Vagina (tissue), 2 donors: ENCODE measurements at regions not wholly inside any gene's neighbourhood (a gene's known extent, or its start where the extent isn't known, plus 50 kb on each side); places are given as distances from the start of the nearest gene placed in this dataset.
A peak's percentile ranks its signal among the peaks of the same experiment; 100 is the strongest.

Source experiments
- DNase-seq, 2 donors: peaks; one replicate each; pipeline ENCODE4 v3.0.0-alpha.2; 2017; ENCODE audit errors: extremely low spot score in 2 of 2
- H3K27ac ChIP-seq: fragments of 200-600 bp; sonication (generic); one replicate; pipeline ENCODE4 v1.5.1; 2019
- H3K27me3 ChIP-seq: fragments of 200-600 bp; sonication (generic); one replicate; pipeline ENCODE4 v1.5.1; 2019
- H3K36me3 ChIP-seq, 2 donors: fragments of 200-600 bp; sonication (generic); one replicate each; pipeline ENCODE4 v1.5.1; 2017 to 2019
- H3K4me1 ChIP-seq: fragments of 200-600 bp; sonication (generic); one replicate; pipeline ENCODE4 v1.5.1; 2019
- H3K4me3 ChIP-seq, 2 donors: fragments of 200-600 bp; sonication (generic); 1 replicate in 1 of 2; 2 replicates in 1 of 2; pipeline ENCODE4 v1.5.1; 2016 to 2019
- H3K9me3 ChIP-seq: fragments of 200-600 bp; sonication (generic); one replicate; pipeline ENCODE4 v1.5.1; 2019
- CTCF ChIP-seq, 3 experiments: fragments of 450-650 bp in 2 of 3; fragments of 200-600 bp in 1 of 3; sonication (generic) in 1 of 3; IDR thresholded peaks; one replicate each; pipeline ENCODE4 v1.5.1; 2017 to 2019; ENCODE audit warnings: antibody characterized with exemption in 3 of 3, mild to moderate bottlenecking in 2 of 3, moderate library complexity in 2 of 3
- POLR2A ChIP-seq, 2 donors: fragments of 450-650 bp; IDR thresholded peaks; one replicate each; pipeline ENCODE4 v1.6.1; 2017; ENCODE audit warnings: antibody characterized with exemption in 2 of 2, mild to moderate bottlenecking in 2 of 2, moderate library complexity in 2 of 2
- POLR2AphosphoS5 ChIP-seq, 2 donors: sonication (generic); formaldehyde crosslinking; IDR thresholded peaks; one replicate each; pipeline ENCODE4 v1.9.0; 2017; ENCODE audit warnings: antibody characterized with exemption in 2 of 2, mild to moderate bottlenecking in 2 of 2, low read depth in 1 of 2; ENCODE audit not compliant: insufficient read depth in 1 of 2
- intact Hi-C: fragments of 100-400 bp; cut with DNase I; formaldehyde crosslinking; loops from one replicate; pipeline ENCODE4 v1.15.1; 2023

DNA sequence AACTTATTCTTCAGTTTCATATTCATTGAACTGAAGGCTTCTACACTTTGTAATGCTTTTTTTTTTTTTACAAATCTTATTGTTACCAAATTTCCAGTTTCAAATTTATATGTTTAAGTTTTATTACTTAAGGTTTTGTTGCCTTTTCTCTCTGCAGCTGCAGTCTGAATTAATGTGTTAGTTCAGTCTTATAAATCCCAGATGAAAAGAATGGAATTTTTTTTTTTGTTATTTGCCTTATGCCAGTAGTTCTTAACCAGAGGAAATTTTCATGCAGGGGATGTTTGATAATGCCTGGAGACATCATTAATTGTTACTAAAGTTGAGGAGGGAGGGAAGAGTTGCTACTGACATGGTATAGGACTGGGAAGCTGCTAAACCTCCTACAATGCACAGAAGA lies 367.9 kb upstream of the SPRY2 start:
- intact Hi-C loops = no loop called here
- no peak overlapping the region for H3K27ac ChIP-seq
- H3K4me1 ChIP-seq = no peaks in the 10 kb centered on the region
- TF ChIP-seq POLR2AphosphoS5 (IDR thresholded peaks at IDR 0.05; ENCODE audit: insufficient read depth in 1 of 2, low read depth in 1 of 2) (no peak), CTCF (IDR thresholded peaks at IDR 0.05) (no peak), POLR2A (IDR thresholded peaks at IDR 0.05) (no peak)
- no peak for DNase-seq
- H3K27me3 ChIP-seq = no peaks in the 10 kb centered on the region
- H3K4me3 ChIP-seq = no peak overlapping the region
- no peaks in the 10 kb centered on the region for H3K36me3 ChIP-seq
- H3K9me3 ChIP-seq = no peaks in the 10 kb centered on the region

- Histone ChIP-seq H3K4me3 (no peak overlapping the region), H3K4me1 (no peaks in the 10 kb centered on the region), H3K36me3 (no peaks in the 10 kb centered on the region), H3K27me3 (no peaks in the 10 kb centered on the region), H3K27ac (no peak overlapping the region), H3K9me3 (no peaks in the 10 kb centered on the region)
- TF ChIP-seq POLR2AphosphoS5 (IDR thresholded peaks at IDR 0.05; ENCODE audit: insufficient read depth in 1 of 2, low read depth in 1 of 2) = no peak
- no peak for TF ChIP-seq CTCF (IDR thresholded peaks at IDR 0.05)
- no peak for TF ChIP-seq POLR2A (IDR thresholded peaks at IDR 0.05)
- intact Hi-C loops = no loop called here
- DNase-seq = peak in 1 of 2 donors; percentile 81
Observed at GRCh38 chr13:80707000-80707983, 366.4 kb upstream of the SPRY2 start.

GRCh38 chr13:80706164-80706471 lies 365.2 kb upstream of the SPRY2 start:
- intact Hi-C loops = no loop called here
- Histone ChIP-seq H3K27me3 (no peaks in the 10 kb centered on the region), H3K36me3 (no peaks in the 10 kb centered on the region), H3K9me3 (no peaks in the 10 kb centered on the region), H3K4me1 (no peaks in the 10 kb centered on the region), H3K27ac (no peak overlapping the region), H3K4me3 (no peak overlapping the region)
- no peak for DNase-seq
- TF ChIP-seq POLR2A (IDR thresholded peaks at IDR 0.05) (no peak), CTCF (IDR thresholded peaks at IDR 0.05) (no peak), POLR2AphosphoS5 (IDR thresholded peaks at IDR 0.05; ENCODE audit: insufficient read depth in 1 of 2, low read depth in 1 of 2) (no peak)

DNA sequence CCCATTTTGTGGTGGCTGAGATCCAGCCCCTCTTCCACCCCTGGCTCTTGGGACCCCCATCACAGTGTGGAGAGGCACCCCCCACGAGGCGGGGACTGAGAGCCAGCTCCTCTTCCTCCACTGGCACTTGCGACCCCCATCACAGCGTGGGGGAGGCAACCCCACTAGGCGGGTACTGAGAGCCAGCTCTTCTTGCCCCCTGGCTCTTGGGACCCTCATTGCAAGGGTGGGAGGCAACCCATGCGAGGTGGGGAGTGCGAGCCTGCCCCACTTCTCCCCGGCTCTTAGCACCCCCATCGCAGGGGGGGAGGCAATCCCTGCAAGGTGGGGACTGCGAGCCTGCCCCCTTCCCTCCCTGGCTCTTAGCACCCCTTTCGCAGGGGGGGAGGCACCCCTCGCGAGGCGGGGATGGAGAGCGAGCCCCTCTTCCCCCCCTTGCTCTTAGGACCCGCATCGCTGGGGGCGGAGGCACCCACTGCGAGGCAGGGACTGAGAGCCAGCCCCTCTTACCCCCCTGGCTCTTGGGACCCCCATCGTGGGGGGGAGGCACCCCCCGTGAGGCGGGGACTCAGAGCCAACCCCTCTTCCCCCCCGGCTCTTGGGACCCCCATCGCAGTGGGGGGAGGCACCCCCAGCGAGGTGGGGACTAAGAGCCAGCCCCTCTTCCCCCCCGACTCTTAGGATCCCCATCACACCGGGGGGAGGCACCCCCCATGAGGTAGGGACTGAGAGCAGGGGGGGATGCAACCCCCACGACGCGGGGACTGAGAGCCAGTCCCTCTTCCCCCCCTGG lies 364.6 kb upstream of the SPRY2 start:
- Histone ChIP-seq H3K4me1 (no peaks in the 10 kb centered on the region), H3K9me3 (no peaks in the 10 kb centered on the region), H3K27ac (no peak overlapping the region), H3K4me3 (no peak overlapping the region), H3K36me3 (no peaks in the 10 kb centered on the region), H3K27me3 (no peaks in the 10 kb centered on the region)
- intact Hi-C loops = no loop called here
- TF ChIP-seq POLR2AphosphoS5 (IDR thresholded peaks at IDR 0.05; ENCODE audit: insufficient read depth in 1 of 2, low read depth in 1 of 2) (no peak), CTCF (IDR thresholded peaks at IDR 0.05) (no peak), POLR2A (IDR thresholded peaks at IDR 0.05) (no peak)
- no peak for DNase-seq
